ENCODE measurements at regions not wholly inside any gene's neighbourhood (a gene's known extent, or its start where the extent isn't known, plus 50 kb on each side); places are given as distances from the start of the nearest gene placed in this dataset.

DNA sequence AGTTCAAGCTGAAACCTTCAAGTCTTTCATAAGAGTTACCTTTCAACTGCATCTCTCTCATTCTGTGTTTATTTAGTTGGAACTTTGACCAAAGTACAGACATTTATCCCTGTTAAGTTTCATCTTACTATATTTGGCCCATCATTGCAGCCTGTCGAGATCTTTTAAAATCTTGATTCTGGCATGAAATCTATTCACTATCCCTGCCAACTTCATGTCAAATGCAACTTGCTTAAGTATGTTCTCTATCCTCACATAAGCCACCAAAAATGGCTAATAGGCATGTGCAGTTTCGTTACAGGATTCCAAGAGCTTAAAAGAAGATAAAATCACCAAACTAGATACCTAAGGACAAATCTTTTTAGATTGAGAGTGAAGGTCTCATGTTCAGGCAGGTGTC is 117.5 kb upstream of the KCNQ5 start:
- H3K4me3 ChIP-seq (ENCODE audit: low read depth, low read length) = no peak overlapping the region
- TF ChIP-seq, protein P1, sequence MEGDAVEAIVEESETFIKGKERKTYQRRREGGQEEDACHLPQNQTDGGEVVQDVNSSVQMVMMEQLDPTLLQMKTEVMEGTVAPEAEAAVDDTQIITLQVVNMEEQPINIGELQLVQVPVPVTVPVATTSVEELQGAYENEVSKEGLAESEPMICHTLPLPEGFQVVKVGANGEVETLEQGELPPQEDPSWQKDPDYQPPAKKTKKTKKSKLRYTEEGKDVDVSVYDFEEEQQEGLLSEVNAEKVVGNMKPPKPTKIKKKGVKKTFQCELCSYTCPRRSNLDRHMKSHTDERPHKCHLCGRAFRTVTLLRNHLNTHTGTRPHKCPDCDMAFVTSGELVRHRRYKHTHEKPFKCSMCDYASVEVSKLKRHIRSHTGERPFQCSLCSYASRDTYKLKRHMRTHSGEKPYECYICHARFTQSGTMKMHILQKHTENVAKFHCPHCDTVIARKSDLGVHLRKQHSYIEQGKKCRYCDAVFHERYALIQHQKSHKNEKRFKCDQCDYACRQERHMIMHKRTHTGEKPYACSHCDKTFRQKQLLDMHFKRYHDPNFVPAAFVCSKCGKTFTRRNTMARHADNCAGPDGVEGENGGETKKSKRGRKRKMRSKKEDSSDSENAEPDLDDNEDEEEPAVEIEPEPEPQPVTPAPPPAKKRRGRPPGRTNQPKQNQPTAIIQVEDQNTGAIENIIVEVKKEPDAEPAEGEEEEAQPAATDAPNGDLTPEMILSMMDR (IDR thresholded peaks at IDR 0.05; ENCODE audit: low read depth, low read length, missing control alignments) = no peak
- DNase-seq (ENCODE audit: low read depth) = no peak
- in situ Hi-C loops (cut with HindIII; ENCODE audit: low sequenced_read_pairs) = no loop called here

- DNase-seq (ENCODE audit: low read depth) = no peak
- H3K4me3 ChIP-seq (ENCODE audit: low read depth, low read length) = no peak overlapping the region
- in situ Hi-C loops (cut with HindIII; ENCODE audit: low sequenced_read_pairs) = no loop called here
- TF ChIP-seq, protein P1 (IDR thresholded peaks at IDR 0.05; ENCODE audit: low read depth, low read length, missing control alignments) = no peak
These were observed 116.4 kb upstream of the KCNQ5 start for GRCh38 chr6:72505446-72505845.

- in situ Hi-C loops (cut with HindIII; ENCODE audit: low sequenced_read_pairs) = no loop called here
- H3K4me3 ChIP-seq (ENCODE audit: low read depth, low read length) = no peak overlapping the region
- no peak for DNase-seq (ENCODE audit: low read depth)
- TF ChIP-seq, protein P1 (IDR thresholded peaks at IDR 0.05; ENCODE audit: low read depth, low read length, missing control alignments) = no peak
These were observed 102.0 kb upstream of the KCNQ5 start for GRCh38 chr6:72519871-72520270.

GRCh38 chr6:72521684-72522083 is 100.2 kb upstream of the KCNQ5 start:
- H3K4me3 ChIP-seq (ENCODE audit: low read depth, low read length) = no peak overlapping the region
- in situ Hi-C loops (cut with HindIII; ENCODE audit: low sequenced_read_pairs) = no loop called here
- TF ChIP-seq, protein P1 (IDR thresholded peaks at IDR 0.05; ENCODE audit: low read depth, low read length, missing control alignments) = no peak
- no peak for DNase-seq (ENCODE audit: low read depth)

DNA sequence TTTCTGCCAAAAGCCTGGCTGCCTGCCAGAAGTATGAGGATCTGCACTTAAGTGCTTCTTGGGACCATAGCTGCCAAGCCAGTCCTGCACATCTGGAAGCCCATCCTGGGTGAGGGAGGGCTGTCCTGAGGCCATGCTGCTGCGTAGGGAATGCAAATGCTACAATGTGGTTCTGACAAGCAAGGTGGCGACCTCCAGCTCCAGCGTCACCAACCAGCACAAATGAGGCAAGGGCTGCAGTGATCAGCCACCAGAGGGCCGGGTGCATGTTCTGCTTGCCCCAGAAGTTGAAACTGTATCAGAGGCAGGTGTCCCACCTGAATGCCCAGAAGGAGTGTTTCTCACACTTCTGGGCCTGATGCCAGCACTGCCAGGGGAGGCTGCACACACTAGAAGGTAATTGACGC is 99.1 kb upstream of the KCNQ5 start:
- no peak for DNase-seq (ENCODE audit: low read depth)
- in situ Hi-C loops (cut with HindIII; ENCODE audit: low sequenced_read_pairs) = no loop called here
- H3K4me3 ChIP-seq (ENCODE audit: low read depth, low read length) = no peak overlapping the region
- TF ChIP-seq, protein P1 (IDR thresholded peaks at IDR 0.05; ENCODE audit: low read depth, low read length, missing control alignments) = no peak

GRCh38 chr6:72524011-72524645 is 97.7 kb upstream of the KCNQ5 start:
- TF ChIP-seq, protein P1 (IDR thresholded peaks at IDR 0.05; ENCODE audit: low read depth, low read length, missing control alignments) = no peak
- H3K4me3 ChIP-seq (ENCODE audit: low read depth, low read length) = no peak overlapping the region
- in situ Hi-C loops (cut with HindIII; ENCODE audit: low sequenced_read_pairs) = no loop called here
- no peak for DNase-seq (ENCODE audit: low read depth)

Measured in astrocyte of the cerebellum (primary cell).